ENCODE measurements at regions not wholly inside any gene's neighbourhood (a gene's known extent, or its start where the extent isn't known, plus 50 kb on each side); places are given as distances from the start of the nearest gene placed in this dataset.

DNA sequence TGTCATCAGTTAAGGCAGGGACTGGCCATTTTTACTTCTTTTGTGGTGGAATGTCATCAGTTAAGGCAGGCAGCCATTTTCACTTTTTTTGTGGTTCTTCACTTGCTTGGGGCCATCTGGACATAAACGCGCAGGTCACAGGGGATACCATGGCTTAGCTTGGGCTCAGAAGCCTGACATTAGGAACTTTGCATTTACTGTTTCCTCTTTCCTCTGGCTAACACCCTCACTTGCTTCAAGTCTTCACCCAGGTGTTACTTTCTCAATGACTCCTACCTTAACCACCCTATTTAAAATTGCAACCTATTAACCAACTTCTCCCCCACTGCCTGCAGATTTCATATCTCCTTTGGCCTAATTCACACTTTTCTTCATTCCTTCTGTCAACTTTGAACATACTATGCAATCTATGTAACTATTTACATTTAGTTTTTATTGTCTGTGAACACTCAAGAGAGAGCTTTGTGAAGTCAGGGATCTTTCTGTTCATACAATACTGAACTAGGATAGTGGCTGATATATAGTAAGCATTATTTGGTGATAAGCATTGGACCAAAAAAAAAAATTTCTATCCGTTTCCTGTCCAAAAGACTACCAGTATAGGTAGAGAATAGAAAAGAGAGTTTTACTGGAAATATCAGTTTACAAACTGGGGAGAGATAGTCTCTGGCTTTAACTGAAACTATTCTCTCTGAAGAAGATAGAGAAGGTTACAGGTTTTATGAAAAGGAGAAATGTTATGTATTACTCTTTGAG is 600.1 kb upstream of the ZNF804A start:
- Mint-ChIP-seq H3K27me3 (ENCODE audit: low read depth) (no peaks in the 10 kb centered on the region), H3K4me3 (no peak overlapping the region), H3K9me3 (peaks cover 3% of the 10 kb centered on the region), H3K4me1 (ENCODE audit: low read depth) (no peaks in the 10 kb centered on the region), H3K27ac (no peak overlapping the region), H3K36me3 (ENCODE audit: low read depth) (no peaks in the 10 kb centered on the region)
- DNase-seq (ENCODE audit: low spot score): no peak

DNA sequence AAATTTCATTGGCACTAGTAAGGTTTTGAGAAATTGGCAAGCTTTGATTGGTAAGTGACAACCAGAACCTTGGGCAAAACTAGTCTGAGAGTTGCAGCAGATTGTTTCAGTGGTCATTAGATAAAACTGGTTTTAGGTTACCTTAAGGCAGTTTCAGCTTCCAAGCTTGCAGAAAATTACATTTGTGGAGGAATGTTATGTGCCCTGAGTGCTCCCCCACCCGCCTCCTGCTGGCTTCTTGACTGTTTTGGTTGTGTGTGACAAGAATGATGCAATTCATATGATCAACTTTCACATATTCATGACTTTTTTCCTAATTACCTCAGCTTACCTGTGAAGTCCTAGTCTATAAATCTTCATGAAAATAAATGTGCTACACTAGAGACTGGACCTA is 599.5 kb upstream of the ZNF804A start:
- Mint-ChIP-seq H3K4me3 (no peak overlapping the region), H3K27me3 (ENCODE audit: low read depth) (no peaks in the 10 kb centered on the region), H3K4me1 (ENCODE audit: low read depth) (no peaks in the 10 kb centered on the region), H3K9me3 (peaks cover 3% of the 10 kb centered on the region), H3K36me3 (ENCODE audit: low read depth) (no peaks in the 10 kb centered on the region), H3K27ac (no peak overlapping the region)
- no peak for DNase-seq (ENCODE audit: low spot score)

DNA sequence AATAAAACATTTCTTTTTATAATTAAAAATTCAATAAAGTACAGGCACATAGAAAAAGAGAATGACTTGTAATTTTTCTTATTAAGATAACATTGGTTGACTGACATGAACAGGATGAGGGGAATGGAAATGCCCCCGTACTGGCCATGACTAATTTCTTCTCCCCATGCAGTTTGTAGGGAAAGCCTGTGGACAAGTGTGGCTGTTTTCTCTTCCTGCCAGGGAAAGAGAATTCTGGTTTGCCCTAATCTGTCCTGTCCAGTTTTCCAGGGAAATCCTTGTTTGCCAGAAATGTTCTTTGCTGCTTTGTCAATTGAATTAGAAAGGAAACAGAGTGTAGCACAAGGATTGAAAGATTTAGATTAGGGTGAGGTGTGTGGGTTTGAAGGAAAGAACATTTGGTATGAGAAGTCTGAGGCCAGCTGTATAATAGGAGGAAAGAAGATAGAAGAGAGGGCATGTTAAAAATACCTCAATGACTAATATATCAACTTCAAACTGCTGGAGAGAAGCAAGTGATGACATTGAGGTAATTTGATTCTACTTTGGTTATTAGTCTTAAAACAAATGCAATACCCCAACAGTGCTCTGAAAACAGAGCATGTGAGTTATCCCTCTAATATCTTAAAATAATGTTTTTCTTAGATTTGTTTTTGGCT is 593.9 kb upstream of the ZNF804A start:
- Mint-ChIP-seq H3K27me3 (ENCODE audit: low read depth) (no peaks in the 10 kb centered on the region), H3K4me3 (no peak overlapping the region), H3K36me3 (ENCODE audit: low read depth) (no peaks in the 10 kb centered on the region), H3K4me1 (ENCODE audit: low read depth) (no peaks in the 10 kb centered on the region), H3K9me3 (peaks cover 3% of the 10 kb centered on the region), H3K27ac (no peak overlapping the region)
- no peak for DNase-seq (ENCODE audit: low spot score)

DNA sequence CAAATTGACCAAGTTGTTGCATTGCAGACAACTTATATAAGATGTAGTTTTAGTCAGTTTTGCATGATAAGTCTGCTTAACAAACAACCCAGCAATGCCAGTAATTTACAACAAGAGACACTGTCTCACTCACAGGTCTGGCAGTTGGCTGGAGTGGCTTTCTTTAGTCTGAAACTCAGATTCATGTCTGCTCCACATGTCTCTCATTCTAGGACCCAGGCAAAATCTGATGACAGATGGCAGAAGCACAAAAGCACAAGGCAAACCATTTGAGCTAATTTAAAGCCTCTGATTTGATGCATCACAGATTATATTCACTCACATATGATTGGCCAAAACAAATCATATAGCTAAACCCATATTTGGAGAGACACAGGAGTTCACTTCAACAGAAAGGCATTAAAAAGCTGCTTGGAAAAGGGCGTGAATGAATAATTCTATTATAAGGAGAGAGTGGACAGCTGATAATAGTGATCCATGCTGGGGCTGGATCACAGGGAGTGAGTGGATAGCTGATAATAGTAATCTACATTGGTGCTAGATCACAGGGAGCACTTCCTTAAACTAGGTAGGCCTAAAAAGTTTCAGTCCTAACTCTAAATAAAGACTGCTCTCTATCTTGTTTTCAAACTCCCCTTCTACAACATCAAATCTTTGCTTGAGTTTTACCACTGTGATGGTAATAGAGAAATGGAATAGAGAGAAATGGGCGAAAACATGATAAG is 593.2 kb upstream of the ZNF804A start:
- H3K27ac Mint-ChIP-seq: no peak overlapping the region
- no peak overlapping the region for H3K4me3 Mint-ChIP-seq
- H3K27me3 Mint-ChIP-seq (ENCODE audit: low read depth): no peaks in the 10 kb centered on the region
- DNase-seq (ENCODE audit: low spot score): no peak
- no peaks in the 10 kb centered on the region for H3K36me3 Mint-ChIP-seq (ENCODE audit: low read depth)
- H3K9me3 Mint-ChIP-seq: peaks cover 3% of the 10 kb centered on the region
- H3K4me1 Mint-ChIP-seq (ENCODE audit: low read depth): no peaks in the 10 kb centered on the region

DNA sequence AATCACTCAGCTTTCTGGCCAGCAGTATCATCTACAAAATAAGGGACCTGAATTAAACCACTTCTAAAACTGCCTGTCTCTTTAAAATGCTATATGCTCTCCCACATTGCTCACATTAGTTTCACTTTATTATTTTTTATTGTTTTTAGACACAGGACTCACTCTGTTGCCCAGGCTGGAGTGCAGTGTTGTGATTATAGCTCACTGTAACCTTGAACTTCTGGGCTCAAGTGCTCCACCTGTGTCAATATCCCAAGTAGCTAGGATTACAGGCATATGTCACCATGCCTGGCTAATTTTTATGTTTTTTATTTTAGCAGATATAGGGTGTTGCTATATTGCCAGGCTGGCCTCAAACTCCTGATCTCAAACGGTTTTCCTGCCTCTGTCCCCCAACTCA is 591.3 kb upstream of the ZNF804A start:
- no peak overlapping the region for H3K4me3 Mint-ChIP-seq
- no peaks in the 10 kb centered on the region for H3K36me3 Mint-ChIP-seq (ENCODE audit: low read depth)
- no peak overlapping the region for H3K27ac Mint-ChIP-seq
- no peaks in the 10 kb centered on the region for H3K4me1 Mint-ChIP-seq (ENCODE audit: low read depth)
- peaks cover 3% of the 10 kb centered on the region for H3K9me3 Mint-ChIP-seq
- DNase-seq (ENCODE audit: low spot score): no peak
- no peaks in the 10 kb centered on the region for H3K27me3 Mint-ChIP-seq (ENCODE audit: low read depth)

DNA sequence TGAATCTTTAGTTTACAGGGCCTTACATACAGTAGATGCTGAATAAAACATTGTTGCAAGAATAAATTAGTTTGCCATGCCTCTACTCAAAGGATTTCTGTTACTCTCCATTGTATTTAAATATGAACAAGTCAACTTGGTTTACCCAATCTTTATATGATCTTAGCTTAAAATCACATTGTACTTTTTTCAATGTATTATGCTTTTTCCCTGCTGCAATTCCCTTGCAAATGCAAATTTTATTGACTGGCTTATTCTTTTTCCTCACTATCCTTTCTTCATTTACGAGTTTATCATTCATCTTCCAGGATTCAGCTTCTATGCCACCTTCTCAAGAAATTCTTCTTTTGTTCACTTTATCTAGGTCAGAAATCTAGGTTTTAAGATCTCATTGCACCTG is 571.4 kb upstream of the ZNF804A start:
- Mint-ChIP-seq H3K9me3 (no peaks in the 10 kb centered on the region), H3K4me3 (no peak overlapping the region), H3K4me1 (ENCODE audit: low read depth) (no peaks in the 10 kb centered on the region), H3K27ac (no peak overlapping the region), H3K27me3 (ENCODE audit: low read depth) (no peaks in the 10 kb centered on the region), H3K36me3 (ENCODE audit: low read depth) (no peaks in the 10 kb centered on the region)
- DNase-seq (ENCODE audit: low spot score): no peak

DNA sequence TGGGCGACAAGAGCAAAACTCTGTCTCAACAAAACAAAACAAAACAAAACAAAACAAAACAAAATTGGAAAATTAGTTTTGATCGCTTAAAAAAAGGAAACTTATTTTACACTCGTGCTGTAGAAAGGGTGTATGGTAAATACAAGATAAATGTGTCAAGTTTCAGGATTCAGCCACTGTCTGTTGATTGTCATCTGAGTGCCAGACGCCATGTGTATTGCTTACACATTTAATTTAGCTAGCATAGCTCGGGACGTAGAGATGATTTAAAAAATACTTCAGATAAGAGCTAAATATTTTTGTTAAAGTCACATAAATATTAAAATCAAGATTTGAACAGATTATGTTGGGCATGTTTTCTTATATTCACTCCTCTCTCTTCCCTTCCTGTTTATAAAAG is 568.1 kb upstream of the ZNF804A start:
- no peaks in the 10 kb centered on the region for H3K4me1 Mint-ChIP-seq (ENCODE audit: low read depth)

DNA sequence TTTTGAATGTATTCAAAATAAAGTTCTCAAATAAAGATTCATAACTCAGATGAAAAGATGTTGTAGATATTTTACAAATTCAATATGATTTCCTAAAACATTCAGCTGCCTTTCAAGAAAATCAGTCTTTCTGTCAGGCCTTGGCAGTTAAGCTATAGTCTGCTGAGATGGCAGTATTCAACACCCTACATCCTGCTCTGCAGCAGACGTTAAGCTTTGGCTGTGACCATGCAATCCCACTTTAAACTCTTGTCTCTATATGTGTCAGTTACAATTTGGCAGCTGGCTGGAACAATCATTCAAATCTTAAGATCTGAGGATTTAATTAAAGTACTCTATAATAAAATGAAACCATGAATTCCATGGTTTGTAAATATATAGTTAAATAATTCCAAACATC is 567.3 kb upstream of the ZNF804A start:
- H3K4me1 Mint-ChIP-seq (ENCODE audit: low read depth): no peaks in the 10 kb centered on the region
- DNase-seq (ENCODE audit: low spot score): no peak
- no peaks in the 10 kb centered on the region for H3K27me3 Mint-ChIP-seq (ENCODE audit: low read depth)
- no peak overlapping the region for H3K4me3 Mint-ChIP-seq
- no peaks in the 10 kb centered on the region for H3K9me3 Mint-ChIP-seq
- no peaks in the 10 kb centered on the region for H3K36me3 Mint-ChIP-seq (ENCODE audit: low read depth)
- no peak overlapping the region for H3K27ac Mint-ChIP-seq

More for the DNA sequence above, 568.1 kb upstream of the ZNF804A start:
- no peak for DNase-seq (ENCODE audit: low spot score)
- no peaks in the 10 kb centered on the region for H3K9me3 Mint-ChIP-seq
- H3K4me3 Mint-ChIP-seq: no peak overlapping the region
- no peaks in the 10 kb centered on the region for H3K27me3 Mint-ChIP-seq (ENCODE audit: low read depth)
- no peaks in the 10 kb centered on the region for H3K36me3 Mint-ChIP-seq (ENCODE audit: low read depth)
- no peak overlapping the region for H3K27ac Mint-ChIP-seq

DNA sequence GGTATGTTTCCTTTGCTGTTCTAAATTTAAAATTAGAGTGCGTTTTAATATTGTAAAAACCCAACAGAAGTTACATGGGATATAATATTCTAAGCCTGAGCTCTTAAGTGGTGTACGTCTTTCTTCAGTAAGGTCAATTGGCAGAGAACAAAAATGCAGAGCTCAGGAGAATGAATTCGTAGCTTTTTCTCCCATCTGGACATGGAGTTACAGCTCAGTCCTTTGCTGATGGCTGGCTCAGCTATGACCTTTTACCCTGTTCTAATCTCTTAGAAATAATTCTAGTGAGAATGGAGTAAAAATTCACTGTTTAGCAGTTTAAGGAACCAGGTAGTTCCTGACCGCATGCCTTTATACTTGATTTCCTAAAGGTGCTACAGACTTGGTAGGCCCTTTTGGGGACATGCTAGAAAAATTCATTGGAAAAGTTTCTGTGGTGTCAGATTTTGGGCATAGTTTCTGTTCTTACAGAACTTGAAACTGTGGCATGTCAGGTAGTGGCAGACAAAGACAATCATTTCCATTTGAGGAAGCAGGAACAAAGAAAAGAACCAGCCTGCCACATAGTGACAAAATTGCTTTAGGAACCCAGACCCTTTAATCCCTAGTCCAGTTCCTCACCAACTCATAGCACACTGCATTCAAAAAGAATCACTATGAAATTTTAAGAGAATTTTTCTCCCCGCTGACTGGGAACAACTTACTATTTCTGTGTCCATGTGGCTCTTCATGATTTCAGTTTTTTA is 566.8 kb upstream of the ZNF804A start:
- no peak for DNase-seq (ENCODE audit: low spot score)
- H3K4me3 Mint-ChIP-seq: no peak overlapping the region
- peaks cover under 1% of the 10 kb centered on the region for H3K9me3 Mint-ChIP-seq
- no peaks in the 10 kb centered on the region for H3K4me1 Mint-ChIP-seq (ENCODE audit: low read depth)
- no peaks in the 10 kb centered on the region for H3K36me3 Mint-ChIP-seq (ENCODE audit: low read depth)
- H3K27ac Mint-ChIP-seq: no peak overlapping the region
- H3K27me3 Mint-ChIP-seq (ENCODE audit: low read depth): no peaks in the 10 kb centered on the region

DNA sequence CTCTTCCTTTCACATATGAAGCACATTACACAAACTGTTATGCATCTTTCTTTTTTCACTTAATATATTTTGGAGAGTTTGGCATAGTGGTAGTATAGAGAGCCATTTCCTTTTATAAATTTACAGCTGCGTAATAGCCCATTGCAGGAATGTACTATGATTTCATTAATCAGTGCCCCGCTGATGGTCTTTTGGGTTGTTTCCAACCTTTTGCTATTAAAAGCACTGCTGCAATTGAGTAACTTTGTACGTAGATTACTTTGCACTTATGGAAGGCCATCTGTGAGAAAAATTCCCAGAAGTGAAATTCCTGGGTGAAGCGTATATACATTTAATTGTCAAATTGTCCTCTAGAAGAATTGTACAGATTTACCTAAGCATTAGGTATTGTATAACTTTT is 565.3 kb upstream of the ZNF804A start:
- no peak for DNase-seq (ENCODE audit: low spot score)
- Mint-ChIP-seq H3K9me3 (peaks cover 4% of the 10 kb centered on the region), H3K4me1 (ENCODE audit: low read depth) (no peaks in the 10 kb centered on the region), H3K27ac (no peak overlapping the region), H3K27me3 (ENCODE audit: low read depth) (no peaks in the 10 kb centered on the region), H3K4me3 (no peak overlapping the region), H3K36me3 (ENCODE audit: low read depth) (no peaks in the 10 kb centered on the region)

DNA sequence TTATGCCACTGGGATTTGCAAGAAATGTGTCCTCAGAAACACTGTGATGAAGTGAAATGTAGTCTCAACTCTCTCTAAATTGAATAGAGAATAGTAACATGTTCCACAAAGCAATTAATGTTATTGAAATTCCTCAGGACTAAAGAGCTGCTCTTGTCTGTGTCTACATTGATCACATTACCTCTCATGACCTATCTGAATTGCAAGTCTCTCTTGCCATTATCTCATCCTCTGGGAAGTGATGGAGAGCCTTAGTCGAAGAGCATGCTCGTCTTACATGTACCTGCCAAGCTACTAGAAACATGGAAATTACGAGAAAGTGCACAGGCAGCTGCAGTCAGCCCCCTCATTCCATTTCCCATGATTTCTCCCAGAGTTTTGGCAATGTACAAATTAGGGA is 561.1 kb upstream of the ZNF804A start:
- DNase-seq (ENCODE audit: low spot score): no peak
- H3K4me3 Mint-ChIP-seq: no peak overlapping the region
- H3K27me3 Mint-ChIP-seq (ENCODE audit: low read depth): no peaks in the 10 kb centered on the region
- peaks cover 4% of the 10 kb centered on the region for H3K9me3 Mint-ChIP-seq
- H3K27ac Mint-ChIP-seq: no peak overlapping the region
- no peaks in the 10 kb centered on the region for H3K4me1 Mint-ChIP-seq (ENCODE audit: low read depth)
- H3K36me3 Mint-ChIP-seq (ENCODE audit: low read depth): no peaks in the 10 kb centered on the region

DNA sequence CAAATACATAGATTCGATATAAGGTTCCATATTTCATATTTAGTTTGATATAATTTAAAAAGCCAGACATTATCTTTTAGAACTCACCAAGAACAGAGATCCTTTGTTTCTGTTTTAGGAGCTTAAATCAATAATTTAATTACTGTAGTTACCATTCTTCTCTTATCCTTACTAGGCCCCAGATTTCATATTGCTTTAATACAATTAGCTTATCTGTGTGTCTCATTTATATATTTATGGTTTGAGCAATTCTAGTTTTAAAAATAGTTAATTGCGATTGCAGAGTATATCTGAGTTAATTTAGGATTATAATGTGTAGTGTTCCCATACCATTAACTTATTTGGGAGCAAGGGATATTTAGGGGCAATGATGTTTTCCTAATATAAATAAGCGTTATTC is 558.8 kb upstream of the ZNF804A start:
- Mint-ChIP-seq H3K27me3 (ENCODE audit: low read depth) (no peaks in the 10 kb centered on the region), H3K36me3 (ENCODE audit: low read depth) (no peaks in the 10 kb centered on the region), H3K4me3 (no peak overlapping the region), H3K27ac (no peak overlapping the region), H3K4me1 (ENCODE audit: low read depth) (no peaks in the 10 kb centered on the region), H3K9me3 (peaks cover 7% of the 10 kb centered on the region)
- no peak for DNase-seq (ENCODE audit: low spot score)

DNA sequence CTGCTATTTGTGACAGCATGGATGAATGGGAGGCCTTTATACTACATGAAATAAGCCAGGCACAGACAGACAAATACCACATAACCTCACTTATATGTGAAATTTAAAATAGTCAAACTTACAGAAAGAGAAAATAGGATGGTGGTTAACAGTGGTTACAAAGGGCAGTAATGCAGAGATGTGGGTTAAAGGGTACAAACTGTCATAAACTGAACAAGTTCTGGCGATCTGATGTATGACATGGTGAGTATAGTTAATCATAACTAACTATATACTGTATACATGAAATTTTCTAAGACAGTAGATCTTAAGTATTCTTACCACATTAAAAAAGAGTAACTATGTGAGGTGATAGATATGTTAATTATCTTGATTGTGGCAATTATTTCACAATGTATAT is 558.1 kb upstream of the ZNF804A start:
- Mint-ChIP-seq H3K9me3 (peaks cover 10% of the 10 kb centered on the region), H3K4me3 (no peak overlapping the region), H3K36me3 (ENCODE audit: low read depth) (no peaks in the 10 kb centered on the region), H3K27ac (no peak overlapping the region), H3K27me3 (ENCODE audit: low read depth) (no peaks in the 10 kb centered on the region), H3K4me1 (ENCODE audit: low read depth) (no peaks in the 10 kb centered on the region)
- DNase-seq (ENCODE audit: low spot score): no peak

DNA sequence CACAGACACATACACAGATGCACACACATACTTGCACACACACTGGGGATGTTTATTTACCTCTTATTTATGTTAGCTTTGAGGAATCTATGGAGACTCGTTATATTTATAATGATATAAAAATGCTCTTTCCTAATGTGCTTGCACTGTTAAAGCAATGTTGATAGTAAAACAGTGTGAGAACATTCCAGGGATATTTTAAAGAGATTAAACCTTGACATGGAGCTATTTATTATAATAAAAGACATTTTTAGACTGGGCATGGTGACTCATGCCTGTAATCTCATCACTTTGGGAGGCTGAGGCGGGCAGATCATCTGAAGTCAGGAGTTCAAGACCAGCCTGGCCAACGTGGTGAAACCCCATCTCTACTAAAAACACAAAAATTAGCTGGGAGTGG is 557.3 kb upstream of the ZNF804A start:
- DNase-seq (ENCODE audit: low spot score): no peak
- H3K27ac Mint-ChIP-seq: no peak overlapping the region
- H3K36me3 Mint-ChIP-seq (ENCODE audit: low read depth): no peaks in the 10 kb centered on the region
- peaks cover 14% of the 10 kb centered on the region for H3K9me3 Mint-ChIP-seq
- H3K4me3 Mint-ChIP-seq: no peak overlapping the region
- H3K27me3 Mint-ChIP-seq (ENCODE audit: low read depth): no peaks in the 10 kb centered on the region
- no peaks in the 10 kb centered on the region for H3K4me1 Mint-ChIP-seq (ENCODE audit: low read depth)
